ENCODE measurements at regions not wholly inside any gene's neighbourhood (a gene's known extent, or its start where the extent isn't known, plus 50 kb on each side); places are given as distances from the start of the nearest gene placed in this dataset.
"Not testable (repeated sequence)": the region's sequence is repeated elsewhere in the genome, so short reads cannot be mapped to it uniquely, and the experiment has no call there.

DNA sequence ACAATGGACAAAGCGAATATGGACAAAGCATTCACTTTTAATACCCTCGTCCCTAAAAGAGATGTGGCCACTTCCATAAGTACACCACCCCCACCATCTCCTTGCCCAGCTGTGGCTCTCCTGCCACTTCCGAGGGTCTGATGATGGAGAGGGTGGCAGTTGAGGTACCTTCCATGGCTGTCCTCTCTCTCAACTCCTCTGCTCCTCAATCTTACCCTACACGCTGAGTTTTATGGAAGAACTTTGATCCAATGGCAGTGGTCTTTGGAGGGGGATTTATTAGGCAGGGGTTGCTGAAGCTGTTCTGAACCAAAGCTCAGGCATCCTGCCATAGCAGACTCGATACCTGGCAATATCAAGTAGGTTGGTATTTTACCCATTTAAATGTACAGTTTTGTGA lies 413.0 kb downstream of the TSHZ3 start:
- Histone ChIP-seq H3K9ac (ENCODE audit: low read length) (no peak overlapping the region), H3K79me2 (ENCODE audit: low read length) (no peaks in the 10 kb centered on the region), H2AFZ (ENCODE audit: low read length) (no peak overlapping the region), H3F3A (ENCODE audit: insufficient read depth, low read length) (no peaks in the 10 kb centered on the region), H3K4me1 (ENCODE audit: low read length) (no peaks in the 10 kb centered on the region), H3K36me3 (replicated peaks; ENCODE audit: insufficient read depth, low read length) (no peaks in the 10 kb centered on the region), H3K4me3 (ENCODE audit: low read length) (no peak overlapping the region), H4K20me1 (ENCODE audit: insufficient read depth, low read length) (no peaks in the 10 kb centered on the region), H3K27me3 (replicated peaks; ENCODE audit: insufficient read depth, low read length) (peaks cover 3% of the 10 kb centered on the region; the same call in 1 of the 2 replicates), H3K27ac (ENCODE audit: low read length) (no peak overlapping the region), H3K9me3 (replicated peaks; ENCODE audit: insufficient read depth, low read length) (no peaks in the 10 kb centered on the region), H3K4me2 (ENCODE audit: low read depth, low read length) (no peak overlapping the region), H3K9me2 (replicated peaks; ENCODE audit: insufficient read depth, low read length) (no peaks in the 10 kb centered on the region)
- TF ChIP-seq EZH2phosphoT487 (IDR thresholded peaks at IDR 0.05; ENCODE audit: low read length) (no peak), EZH2 (optimal IDR thresholded peaks at IDR 0.05; ENCODE audit: low read depth, low read length) (no peak)
- TF ChIP-seq, protein P1, sequence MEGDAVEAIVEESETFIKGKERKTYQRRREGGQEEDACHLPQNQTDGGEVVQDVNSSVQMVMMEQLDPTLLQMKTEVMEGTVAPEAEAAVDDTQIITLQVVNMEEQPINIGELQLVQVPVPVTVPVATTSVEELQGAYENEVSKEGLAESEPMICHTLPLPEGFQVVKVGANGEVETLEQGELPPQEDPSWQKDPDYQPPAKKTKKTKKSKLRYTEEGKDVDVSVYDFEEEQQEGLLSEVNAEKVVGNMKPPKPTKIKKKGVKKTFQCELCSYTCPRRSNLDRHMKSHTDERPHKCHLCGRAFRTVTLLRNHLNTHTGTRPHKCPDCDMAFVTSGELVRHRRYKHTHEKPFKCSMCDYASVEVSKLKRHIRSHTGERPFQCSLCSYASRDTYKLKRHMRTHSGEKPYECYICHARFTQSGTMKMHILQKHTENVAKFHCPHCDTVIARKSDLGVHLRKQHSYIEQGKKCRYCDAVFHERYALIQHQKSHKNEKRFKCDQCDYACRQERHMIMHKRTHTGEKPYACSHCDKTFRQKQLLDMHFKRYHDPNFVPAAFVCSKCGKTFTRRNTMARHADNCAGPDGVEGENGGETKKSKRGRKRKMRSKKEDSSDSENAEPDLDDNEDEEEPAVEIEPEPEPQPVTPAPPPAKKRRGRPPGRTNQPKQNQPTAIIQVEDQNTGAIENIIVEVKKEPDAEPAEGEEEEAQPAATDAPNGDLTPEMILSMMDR (IDR thresholded peaks at IDR 0.05; ENCODE audit: low read length): no peak
- no peak for DNase-seq

DNA sequence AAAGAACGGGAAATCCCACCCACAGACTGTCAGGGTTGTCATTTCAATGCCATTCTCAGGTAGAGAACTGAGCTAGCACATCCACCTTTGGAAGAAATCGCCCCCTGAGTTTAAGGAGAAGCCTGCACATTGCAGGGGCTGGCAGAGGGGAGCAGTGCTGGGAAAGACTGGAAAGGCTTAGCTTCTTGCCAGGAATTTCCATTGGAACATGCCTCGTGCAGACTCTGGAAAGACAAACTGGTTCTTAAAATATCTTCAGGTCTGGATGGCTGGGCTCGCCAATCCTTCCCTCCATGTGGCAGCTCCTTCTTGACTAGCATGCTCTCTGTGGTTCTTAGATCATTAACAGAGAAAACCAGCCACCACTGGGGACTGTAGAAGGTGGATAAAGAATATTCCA lies 414.1 kb downstream of the TSHZ3 start:
- Histone ChIP-seq H3K9me2 (replicated peaks; ENCODE audit: insufficient read depth, low read length) (no peaks in the 10 kb centered on the region), H3K79me2 (ENCODE audit: low read length) (no peaks in the 10 kb centered on the region), H3K4me3 (ENCODE audit: low read length) (no peak overlapping the region), H3K27ac (ENCODE audit: low read length) (no peak overlapping the region), H4K20me1 (ENCODE audit: insufficient read depth, low read length) (no peaks in the 10 kb centered on the region), H3F3A (ENCODE audit: insufficient read depth, low read length) (no peaks in the 10 kb centered on the region), H3K36me3 (replicated peaks; ENCODE audit: insufficient read depth, low read length) (no peaks in the 10 kb centered on the region), H3K4me2 (ENCODE audit: low read depth, low read length) (no peak overlapping the region), H3K27me3 (replicated peaks; ENCODE audit: insufficient read depth, low read length) (peaks cover 2% of the 10 kb centered on the region; the same call in 1 of the 2 replicates), H3K9ac (ENCODE audit: low read length) (no peak overlapping the region), H2AFZ (ENCODE audit: low read length) (no peak overlapping the region), H3K4me1 (ENCODE audit: low read length) (no peaks in the 10 kb centered on the region), H3K9me3 (replicated peaks; ENCODE audit: insufficient read depth, low read length) (no peaks in the 10 kb centered on the region)
- no peak for DNase-seq
- TF ChIP-seq EZH2phosphoT487 (IDR thresholded peaks at IDR 0.05; ENCODE audit: low read length) (no peak), EZH2 (optimal IDR thresholded peaks at IDR 0.05; ENCODE audit: low read depth, low read length) (no peak)
- TF ChIP-seq, protein P1 (IDR thresholded peaks at IDR 0.05; ENCODE audit: low read length): no peak

DNA sequence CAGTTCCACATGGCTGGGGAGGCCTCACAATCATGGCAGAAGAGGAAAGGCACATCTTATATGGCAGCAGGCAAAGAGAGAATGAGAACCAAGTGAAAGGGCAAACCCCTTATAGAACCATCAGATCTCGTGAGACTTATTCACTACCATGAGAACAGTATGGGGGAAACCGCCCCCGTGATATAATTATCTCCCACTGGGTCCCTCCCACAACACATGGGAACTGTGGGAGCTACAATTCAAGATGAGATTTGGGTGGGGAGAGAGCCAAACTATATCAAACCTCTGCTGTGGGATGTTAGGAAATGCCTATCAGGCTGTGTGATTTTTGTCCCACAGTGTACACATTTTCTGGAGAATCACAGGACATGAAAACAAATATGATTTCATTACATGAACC lies 415.8 kb downstream of the TSHZ3 start:
- DNase-seq; H3K79me2 ChIP-seq (ENCODE audit: low read length); H3K4me2 ChIP-seq (ENCODE audit: low read depth, low read length); H3K9ac ChIP-seq (ENCODE audit: low read length); H3K4me1 ChIP-seq (ENCODE audit: low read length); H2AFZ ChIP-seq (ENCODE audit: low read length); H4K20me1 ChIP-seq (ENCODE audit: insufficient read depth, low read length); H3K9me3 ChIP-seq (replicated peaks; ENCODE audit: insufficient read depth, low read length); H3K36me3 ChIP-seq (replicated peaks; ENCODE audit: insufficient read depth, low read length); H3K9me2 ChIP-seq (replicated peaks; ENCODE audit: insufficient read depth, low read length); H3F3A ChIP-seq (ENCODE audit: insufficient read depth, low read length); H3K27me3 ChIP-seq (replicated peaks; ENCODE audit: insufficient read depth, low read length); H3K27ac ChIP-seq (ENCODE audit: low read length); H3K4me3 ChIP-seq (ENCODE audit: low read length): not testable (repeated sequence)

DNA sequence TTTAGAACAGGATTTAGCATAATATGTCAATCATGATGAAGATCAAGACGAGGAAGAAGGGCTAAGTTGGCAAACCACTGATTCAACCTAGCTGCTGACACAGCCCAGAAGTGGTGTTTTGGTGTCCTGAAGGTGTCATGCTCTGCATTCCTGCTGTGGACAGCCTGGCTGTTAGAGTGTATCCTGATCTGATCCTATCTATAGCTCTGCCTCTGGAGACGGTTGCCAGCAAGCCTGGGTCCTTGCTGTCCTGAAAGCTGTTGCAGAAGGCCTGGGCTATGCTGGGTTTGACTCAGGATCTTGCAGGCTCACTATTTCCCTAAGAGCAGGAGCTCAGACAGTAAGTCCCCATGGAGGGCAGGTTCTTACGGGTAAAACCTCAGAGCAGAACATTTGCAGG lies 416.4 kb downstream of the TSHZ3 start:
- Histone ChIP-seq H3F3A (ENCODE audit: insufficient read depth, low read length) (no peaks in the 10 kb centered on the region), H3K79me2 (ENCODE audit: low read length) (no peaks in the 10 kb centered on the region), H3K36me3 (replicated peaks; ENCODE audit: insufficient read depth, low read length) (no peaks in the 10 kb centered on the region), H4K20me1 (ENCODE audit: insufficient read depth, low read length) (no peaks in the 10 kb centered on the region), H3K9me3 (replicated peaks; ENCODE audit: insufficient read depth, low read length) (no peaks in the 10 kb centered on the region), H3K4me3 (ENCODE audit: low read length) (no peak overlapping the region), H2AFZ (ENCODE audit: low read length) (no peak overlapping the region), H3K27me3 (replicated peaks; ENCODE audit: insufficient read depth, low read length) (no peaks in the 10 kb centered on the region; the same call in 1 of the 2 replicates), H3K27ac (ENCODE audit: low read length) (no peak overlapping the region), H3K4me1 (ENCODE audit: low read length) (no peaks in the 10 kb centered on the region), H3K9me2 (replicated peaks; ENCODE audit: insufficient read depth, low read length) (no peaks in the 10 kb centered on the region), H3K4me2 (ENCODE audit: low read depth, low read length) (no peak overlapping the region), H3K9ac (ENCODE audit: low read length) (no peak overlapping the region)
- TF ChIP-seq, protein P1 (IDR thresholded peaks at IDR 0.05; ENCODE audit: low read length): no peak
- no peak for TF ChIP-seq EZH2 (optimal IDR thresholded peaks at IDR 0.05; ENCODE audit: low read depth, low read length)
- TF ChIP-seq EZH2phosphoT487 (IDR thresholded peaks at IDR 0.05; ENCODE audit: low read length): no peak
- DNase-seq: no peak

Data from MM.1S (cell line).